HepG2 (cell line): ENCODE measurements at regions not wholly inside any gene's neighbourhood (a gene's known extent, or its start where the extent isn't known, plus 50 kb on each side); places are given as distances from the start of the nearest gene placed in this dataset.
A peak's percentile ranks its signal among the peaks of the same experiment; 100 is the strongest.

Experiments
- BORCS8-MEF2B ChIP-seq: sonication (generic); formaldehyde crosslinking; IDR thresholded peaks from 2 replicates; pipeline ENCODE4 v1.8.0; 2022; ENCODE audit warnings: mild to moderate bottlenecking, missing genetic modification reagents
- BRD4 ChIP-seq: sonication (generic); formaldehyde crosslinking; IDR thresholded peaks from 2 replicates; pipeline ENCODE4 v1.4.0; 2020; ENCODE audit warnings: missing genetic modification reagents
- CBX5 ChIP-seq: sonication (generic); formaldehyde crosslinking; IDR thresholded peaks from 2 replicates; pipeline ENCODE4 v1.4.0; 2020; ENCODE audit warnings: missing genetic modification reagents, borderline replicate concordance
- FOXM1 ChIP-seq: sonication (generic); formaldehyde crosslinking; IDR thresholded peaks from 2 replicates; pipeline ENCODE4 v1.5.0; 2020; ENCODE audit warnings: missing genetic modification reagents
- HIVEP1 ChIP-seq: sonication (generic); formaldehyde crosslinking; IDR thresholded peaks from 2 replicates; pipeline ENCODE4 v1.4.0; 2020; ENCODE audit warnings: mild to moderate bottlenecking, missing genetic modification reagents
- IKZF4 ChIP-seq: sonication (generic); formaldehyde crosslinking; IDR thresholded peaks from 2 replicates; pipeline ENCODE4 v1.5.1; 2020; ENCODE audit warnings: borderline replicate concordance, mild to moderate bottlenecking, low read depth, missing genetic modification reagents; ENCODE audit errors: not compliant biosample characterization
- KDM2A ChIP-seq: sonication (generic); formaldehyde crosslinking; IDR thresholded peaks from 2 replicates; pipeline ENCODE4 v1.4.0; 2020; ENCODE audit warnings: low read depth, missing genetic modification reagents, borderline replicate concordance
- MATR3 ChIP-seq: sonication (generic); formaldehyde crosslinking; IDR thresholded peaks from 2 replicates; pipeline ENCODE4 v1.4.0; 2020; ENCODE audit warnings: missing genetic modification reagents
- NCOA2 ChIP-seq: sonication (generic); formaldehyde crosslinking; IDR thresholded peaks from 2 replicates; pipeline ENCODE4 v1.8.0; 2022; ENCODE audit warnings: inconsistent platforms
- PPARG ChIP-seq: conservative IDR thresholded peaks from 2 replicates; pipeline ENCODE4 v1.6.1; 2016; ENCODE audit warnings: missing biosample characterization, missing genetic modification reagents
- SAFB2 ChIP-seq: sonication (generic); formaldehyde crosslinking; IDR thresholded peaks from 2 replicates; pipeline ENCODE4 v1.5.1; 2020; ENCODE audit warnings: missing genetic modification reagents, low read depth, mild to moderate bottlenecking, borderline replicate concordance
- SOX13 ChIP-seq, 3 experiments: fragments of 450-650 bp in 1 of 3; sonication (generic) in 1 of 3; formaldehyde crosslinking in 1 of 3; IDR thresholded peaks in 2 of 3; conservative IDR thresholded peaks in 1 of 3; 2 replicates each; pipeline versions ENCODE4 v1.5.0 to v1.6.1; 2016 to 2020; ENCODE audit warnings: antibody characterized with exemption in 1 of 3, mild to moderate bottlenecking in 1 of 3, missing compliant biosample characterization in 1 of 3, missing genetic modification reagents in 1 of 3, moderate library complexity in 1 of 3
- TBL1XR1 ChIP-seq: fragments of 150-350 bp; IDR thresholded peaks from 2 replicates; pipeline ENCODE4 v1.6.1; 2014; ENCODE audit warnings: borderline replicate concordance, low read length; ENCODE audit not compliant: partially characterized antibody
- ZMYM3 ChIP-seq: sonication (generic); formaldehyde crosslinking; IDR thresholded peaks from 2 replicates; pipeline ENCODE4 v1.5.1; 2020; ENCODE audit warnings: mild to moderate bottlenecking, missing genetic modification reagents
- ZNF207 ChIP-seq: fragments of 450-650 bp; IDR thresholded peaks from 2 replicates; pipeline ENCODE4 v1.6.1; 2016; ENCODE audit warnings: antibody characterized with exemption, borderline replicate concordance
- ZNF224 ChIP-seq: sonication (generic); formaldehyde crosslinking; IDR thresholded peaks from 2 replicates; pipeline ENCODE4 v1.5.0; 2020; ENCODE audit warnings: mild to moderate bottlenecking, missing genetic modification reagents
- ZNF230 ChIP-seq: sonication (generic); formaldehyde crosslinking; IDR thresholded peaks from 2 replicates; pipeline ENCODE4 v1.4.0; 2020; ENCODE audit warnings: mild to moderate bottlenecking, missing genetic modification reagents
- ZNF292 ChIP-seq: sonication (generic); formaldehyde crosslinking; IDR thresholded peaks from 2 replicates; pipeline ENCODE4 v1.8.1; 2022; ENCODE audit warnings: mild to moderate bottlenecking, low read depth, missing genetic modification reagents, borderline replicate concordance
- ZNF335 ChIP-seq: sonication (generic); formaldehyde crosslinking; IDR thresholded peaks from 2 replicates; pipeline ENCODE4 v1.4.0; 2020; ENCODE audit warnings: missing genetic modification reagents
- ZNF543 ChIP-seq: sonication (generic); formaldehyde crosslinking; IDR thresholded peaks from 2 replicates; pipeline ENCODE4 v1.4.0; 2020; ENCODE audit warnings: mild to moderate bottlenecking, missing genetic modification reagents
- ZNF614 ChIP-seq: IDR thresholded peaks from 2 replicates; pipeline ENCODE4 v1.6.1; 2018; ENCODE audit warnings: missing biosample characterization, missing genetic modification reagents, inconsistent platforms, borderline replicate concordance
- ZNF816 ChIP-seq: sonication (generic); formaldehyde crosslinking; IDR thresholded peaks from 2 replicates; pipeline ENCODE4 v1.8.0; 2022; ENCODE audit warnings: missing genetic modification reagents, mild to moderate bottlenecking, borderline replicate concordance
- ZNF83 ChIP-seq: sonication (generic); formaldehyde crosslinking; IDR thresholded peaks from 2 replicates; pipeline ENCODE4 v1.4.0; 2020; ENCODE audit warnings: missing genetic modification reagents, mild to moderate bottlenecking, borderline replicate concordance
- TF ChIP-seq, protein P1 (sequence below): sonication (generic); formaldehyde crosslinking; IDR thresholded peaks from 2 replicates; pipeline ENCODE4 v1.5.0; 2020; ENCODE audit warnings: missing genetic modification reagents, mild to moderate bottlenecking, borderline replicate concordance
- TF ChIP-seq, protein P2 (sequence below): sonication (generic); formaldehyde crosslinking; IDR thresholded peaks from 2 replicates; pipeline ENCODE4 v1.5.0; 2020; ENCODE audit warnings: mild to moderate bottlenecking, missing genetic modification reagents, borderline replicate concordance
- TF ChIP-seq, protein P3 (sequence below): sonication (generic); formaldehyde crosslinking; IDR thresholded peaks from 2 replicates; pipeline ENCODE4 v1.5.1; 2020; ENCODE audit warnings: missing genetic modification reagents, mild to moderate bottlenecking, borderline replicate concordance

DNA sequence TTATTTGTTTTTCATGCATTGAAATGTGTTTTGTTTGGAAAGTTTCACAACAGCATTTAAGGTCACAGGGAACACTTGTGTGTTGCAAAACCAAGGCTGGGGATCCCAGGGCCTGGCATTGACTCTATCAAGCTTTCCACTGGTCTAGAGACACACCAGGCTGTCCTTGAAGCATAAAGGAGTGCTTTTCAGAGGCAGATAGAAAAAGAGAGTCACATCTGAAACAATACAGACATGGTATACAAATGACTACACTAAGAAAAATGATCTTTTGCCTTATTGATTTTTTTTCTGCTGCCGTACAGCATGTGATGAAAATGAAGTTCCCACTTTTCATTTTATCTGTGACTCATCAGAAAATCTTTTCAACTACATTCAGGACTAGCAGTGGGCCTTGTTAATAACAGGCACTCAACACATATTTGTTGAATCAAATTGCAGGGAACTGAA, 61.9 kb upstream of the ZCCHC2 start (continued):
- TF ChIP-seq, protein P1, sequence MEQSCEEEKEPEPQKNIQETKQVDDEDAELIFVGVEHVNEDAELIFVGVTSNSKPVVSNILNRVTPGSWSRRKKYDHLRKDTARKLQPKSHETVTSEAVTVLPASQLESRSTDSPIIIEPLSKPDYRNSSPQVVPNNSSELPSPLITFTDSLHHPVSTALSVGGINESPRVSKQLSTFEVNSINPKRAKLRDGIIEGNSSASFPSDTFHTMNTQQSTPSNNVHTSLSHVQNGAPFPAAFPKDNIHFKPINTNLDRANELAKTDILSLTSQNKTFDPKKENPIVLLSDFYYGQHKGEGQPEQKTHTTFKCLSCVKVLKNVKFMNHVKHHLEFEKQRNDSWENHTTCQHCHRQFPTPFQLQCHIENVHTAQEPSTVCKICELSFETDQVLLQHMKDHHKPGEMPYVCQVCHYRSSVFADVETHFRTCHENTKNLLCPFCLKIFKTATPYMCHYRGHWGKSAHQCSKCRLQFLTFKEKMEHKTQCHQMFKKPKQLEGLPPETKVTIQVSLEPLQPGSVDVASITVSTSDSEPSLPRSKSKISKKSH (CRISPR knock-in tag): no peak
- TF ChIP-seq SOX13 (IDR thresholded peaks at IDR 0.05) (peak; percentile 93), SOX13 (CRISPR knock-in tag; conservative IDR thresholded peaks at IDR 0.05 in 1 of 2, IDR thresholded peaks at IDR 0.05 in 1 of 2) (peak in 1 of 2 experiments; percentile 97; a peak in 2 of 4 replicates), ZNF816 (peak; percentile 59; the same call in 1 of the 2 replicates), TBL1XR1 (peak; percentile 56), NCOA2 (CRISPR knock-in tag) (peak; percentile 97), FOXM1 (CRISPR knock-in tag) (no peak), ZNF230 (CRISPR knock-in tag) (no peak), PPARG (CRISPR knock-in tag) (peak; percentile 81), MATR3 (CRISPR knock-in tag) (no peak), ZNF292 (CRISPR knock-in tag) (peak; percentile 60; the same call in 1 of the 2 replicates), ZNF207 (no peak), BORCS8-MEF2B (CRISPR knock-in tag) (no peak), CBX5 (CRISPR knock-in tag) (peak; percentile 50; the same call in 1 of the 2 replicates), ZMYM3 (CRISPR knock-in tag) (peak; percentile 53; the same call in 1 of the 2 replicates), HIVEP1 (CRISPR knock-in tag) (peak; percentile 71; the same call in 1 of the 2 replicates), IKZF4 (CRISPR knock-in tag) (no peak), BRD4 (peak; percentile 53; the same call in 1 of the 2 replicates), SAFB2 (no peak), ZNF335 (0 out of 2 replicates have a peak, but pooled peaks have one; percentile 46), ZNF614 (CRISPR knock-in tag) (peak; percentile 80; the same call in 1 of the 2 replicates), ZNF83 (CRISPR knock-in tag) (no peak), KDM2A (no peak), ZNF543 (CRISPR knock-in tag) (no peak), ZNF224 (CRISPR knock-in tag) (no peak)
- TF ChIP-seq, protein P2, sequence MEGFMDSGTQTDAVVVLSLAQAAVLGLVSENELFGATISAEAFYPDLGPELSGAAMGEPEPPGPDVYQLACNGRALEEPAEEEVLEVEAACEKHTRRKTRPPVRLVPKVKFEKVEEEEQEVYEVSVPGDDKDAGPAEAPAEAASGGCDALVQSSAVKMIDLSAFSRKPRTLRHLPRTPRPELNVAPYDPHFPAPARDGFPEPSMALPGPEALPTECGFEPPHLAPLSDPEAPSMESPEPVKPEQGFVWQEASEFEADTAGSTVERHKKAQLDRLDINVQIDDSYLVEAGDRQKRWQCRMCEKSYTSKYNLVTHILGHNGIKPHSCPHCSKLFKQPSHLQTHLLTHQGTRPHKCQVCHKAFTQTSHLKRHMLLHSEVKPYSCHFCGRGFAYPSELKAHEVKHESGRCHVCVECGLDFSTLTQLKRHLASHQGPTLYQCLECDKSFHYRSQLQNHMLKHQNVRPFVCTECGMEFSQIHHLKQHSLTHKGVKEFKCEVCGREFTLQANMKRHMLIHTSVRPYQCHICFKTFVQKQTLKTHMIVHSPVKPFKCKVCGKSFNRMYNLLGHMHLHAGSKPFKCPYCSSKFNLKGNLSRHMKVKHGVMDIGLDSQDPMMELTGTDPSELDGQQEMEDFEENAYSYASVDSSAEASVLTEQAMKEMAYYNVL (CRISPR knock-in tag): peak; percentile 97
- TF ChIP-seq, protein P3, sequence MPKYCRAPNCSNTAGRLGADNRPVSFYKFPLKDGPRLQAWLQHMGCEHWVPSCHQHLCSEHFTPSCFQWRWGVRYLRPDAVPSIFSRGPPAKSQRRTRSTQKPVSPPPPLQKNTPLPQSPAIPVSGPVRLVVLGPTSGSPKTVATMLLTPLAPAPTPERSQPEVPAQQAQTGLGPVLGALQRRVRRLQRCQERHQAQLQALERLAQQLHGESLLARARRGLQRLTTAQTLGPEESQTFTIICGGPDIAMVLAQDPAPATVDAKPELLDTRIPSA (CRISPR knock-in tag): no peak
